ENCODE measurements at regions not wholly inside any gene's neighbourhood (a gene's known extent, or its start where the extent isn't known, plus 50 kb on each side); places are given as distances from the start of the nearest gene placed in this dataset.

GRCh38 chr4:111595456-111595855 lies 549.8 kb upstream of the FAM241A start:
- TF ChIP-seq BRF2 (IDR thresholded peaks at IDR 0.05; ENCODE audit: borderline replicate concordance, insufficient read depth, insufficient read length), result no peak
- TF ChIP-seq POLR3A (IDR thresholded peaks at IDR 0.05; ENCODE audit: borderline replicate concordance, extremely low read depth, insufficient read depth, insufficient read length), result no peak
- TF ChIP-seq CBX3 (IDR thresholded peaks at IDR 0.05; ENCODE audit: borderline replicate concordance in 1 of 2, low read length in 2 of 2), result no peak
- TF ChIP-seq CREM (IDR thresholded peaks at IDR 0.05; ENCODE audit: low read depth), result no peak
- TF ChIP-seq CTCF (IDR thresholded peaks at IDR 0.05 in 2 of 3, conservative IDR thresholded peaks at IDR 0.05 in 1 of 3; ENCODE audit: insufficient read depth in 2 of 3, low read depth in 1 of 3, low read length in 3 of 3), result no peak
- no peak for TF ChIP-seq RAD21 (CRISPR knock-in tag; conservative IDR thresholded peaks at IDR 0.05 in 1 of 2, IDR thresholded peaks at IDR 0.05 in 1 of 2)
- TF ChIP-seq ZNF592 (IDR thresholded peaks at IDR 0.05), result no peak
- TF ChIP-seq TSC22D4 (tag; IDR thresholded peaks at IDR 0.05), result no peak
